ENCODE measurements at regions not wholly inside any gene's neighbourhood (a gene's known extent, or its start where the extent isn't known, plus 50 kb on each side); places are given as distances from the start of the nearest gene placed in this dataset.

GRCh38 chr15:95304151-95304946, 1026.2 kb upstream of the NR2F2 start:
- no peak for DNase-seq

- DNase-seq, result no peak
Measured at GRCh38 chr15:95304947-95305400, 1025.5 kb upstream of the NR2F2 start.

- no peak for DNase-seq
Measured at GRCh38 chr15:95307115-95307514, 1023.4 kb upstream of the NR2F2 start.

- DNase-seq, result no peak
Measured at GRCh38 chr15:95319242-95319641, 1011.3 kb upstream of the NR2F2 start.

GRCh38 chr15:95323796-95324195, 1006.7 kb upstream of the NR2F2 start:
- no peak for DNase-seq

- no peak for DNase-seq
Measured at GRCh38 chr15:95324656-95325055, 1005.8 kb upstream of the NR2F2 start.

GRCh38 chr15:95325763-95326404, 1004.6 kb upstream of the NR2F2 start:
- DNase-seq, result no peak

- peak in 1 of 56 donors; percentile 12 for DNase-seq
Measured at GRCh38 chr15:95326431-95327182, 1003.9 kb upstream of the NR2F2 start.

- DNase-seq, result no peak
Measured at GRCh38 chr15:95327183-95327525, 1003.3 kb upstream of the NR2F2 start.

GRCh38 chr15:95327661-95328060, 1002.8 kb upstream of the NR2F2 start:
- no peak for DNase-seq

- no peak for DNase-seq
Measured at GRCh38 chr15:95328559-95328958, 1001.9 kb upstream of the NR2F2 start.

- no peak for DNase-seq
Measured at GRCh38 chr15:95329362-95329761, 1001.1 kb upstream of the NR2F2 start.

GRCh38 chr15:95341686-95342085, 988.8 kb upstream of the NR2F2 start:
- DNase-seq, result no peak

- DNase-seq, result no peak
Measured at GRCh38 chr15:95345867-95346266, 984.6 kb upstream of the NR2F2 start.

- no peak for DNase-seq
Measured at GRCh38 chr15:95346721-95347475, 983.6 kb upstream of the NR2F2 start.

GRCh38 chr15:95347837-95348236, 982.7 kb upstream of the NR2F2 start:
- no peak for DNase-seq

GRCh38 chr15:95350908-95351307, 979.6 kb upstream of the NR2F2 start:
- DNase-seq, result no peak

- no peak for DNase-seq
Measured at GRCh38 chr15:95352631-95353187, 977.8 kb upstream of the NR2F2 start.

- no peak for DNase-seq
Measured at GRCh38 chr15:95353512-95353911, 977.0 kb upstream of the NR2F2 start.

- DNase-seq, result no peak
Measured at GRCh38 chr15:95359966-95360365, 970.5 kb upstream of the NR2F2 start.

GRCh38 chr15:95362306-95362705, 968.2 kb upstream of the NR2F2 start:
- DNase-seq, result no peak
